Gastroesophageal sphincter (tissue), 3 donors: ENCODE measurements at regions not wholly inside any gene's neighbourhood (a gene's known extent, or its start where the extent isn't known, plus 50 kb on each side); places are given as distances from the start of the nearest gene placed in this dataset.

Experiments
- POLR2A ChIP-seq, 2 donors: fragments of 450-650 bp; IDR thresholded peaks; one replicate each; pipeline ENCODE4 v1.6.1; 2017; ENCODE audit warnings: antibody characterized with exemption in 2 of 2, mild to moderate bottlenecking in 2 of 2, moderate library complexity in 1 of 2
- TF ChIP-seq, protein P1 (sequence below), 4 experiments: fragments of 200-600 bp in 2 of 4; fragments of 450-650 bp in 2 of 4; sonication (generic) in 1 of 4; IDR thresholded peaks; one replicate each; pipeline ENCODE4 v1.5.1; 2017 to 2019; ENCODE audit warnings: antibody characterized with exemption in 4 of 4, mild to moderate bottlenecking in 2 of 4, moderate library complexity in 2 of 4

DNA sequence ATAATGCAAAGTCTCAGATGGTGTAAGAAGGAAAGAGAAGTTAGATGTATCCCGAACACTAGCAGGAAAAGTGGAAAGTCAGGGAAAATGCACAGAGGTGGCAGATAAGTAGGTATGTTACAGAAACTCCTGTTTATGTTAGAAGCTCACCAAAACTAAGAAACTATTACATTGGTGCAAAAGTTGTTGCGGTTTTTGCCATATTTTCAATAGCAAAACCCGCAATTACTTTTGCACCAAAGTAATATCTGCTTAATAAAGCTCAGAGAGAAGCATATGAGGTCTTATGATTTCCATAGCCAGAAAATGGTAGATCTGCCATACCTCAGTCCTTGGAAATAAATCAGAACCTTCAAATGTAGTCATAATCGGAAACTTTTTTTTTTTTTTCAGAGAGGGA is 1035.6 kb downstream of the PCDH7 start:
- TF ChIP-seq, protein P1, sequence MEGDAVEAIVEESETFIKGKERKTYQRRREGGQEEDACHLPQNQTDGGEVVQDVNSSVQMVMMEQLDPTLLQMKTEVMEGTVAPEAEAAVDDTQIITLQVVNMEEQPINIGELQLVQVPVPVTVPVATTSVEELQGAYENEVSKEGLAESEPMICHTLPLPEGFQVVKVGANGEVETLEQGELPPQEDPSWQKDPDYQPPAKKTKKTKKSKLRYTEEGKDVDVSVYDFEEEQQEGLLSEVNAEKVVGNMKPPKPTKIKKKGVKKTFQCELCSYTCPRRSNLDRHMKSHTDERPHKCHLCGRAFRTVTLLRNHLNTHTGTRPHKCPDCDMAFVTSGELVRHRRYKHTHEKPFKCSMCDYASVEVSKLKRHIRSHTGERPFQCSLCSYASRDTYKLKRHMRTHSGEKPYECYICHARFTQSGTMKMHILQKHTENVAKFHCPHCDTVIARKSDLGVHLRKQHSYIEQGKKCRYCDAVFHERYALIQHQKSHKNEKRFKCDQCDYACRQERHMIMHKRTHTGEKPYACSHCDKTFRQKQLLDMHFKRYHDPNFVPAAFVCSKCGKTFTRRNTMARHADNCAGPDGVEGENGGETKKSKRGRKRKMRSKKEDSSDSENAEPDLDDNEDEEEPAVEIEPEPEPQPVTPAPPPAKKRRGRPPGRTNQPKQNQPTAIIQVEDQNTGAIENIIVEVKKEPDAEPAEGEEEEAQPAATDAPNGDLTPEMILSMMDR (IDR thresholded peaks at IDR 0.05) = no peak
- no peak for TF ChIP-seq POLR2A (IDR thresholded peaks at IDR 0.05)
